ENCODE measurements at regions not wholly inside any gene's neighbourhood (a gene's known extent, or its start where the extent isn't known, plus 50 kb on each side); places are given as distances from the start of the nearest gene placed in this dataset.
"Not testable (repeated sequence)": the region's sequence is repeated elsewhere in the genome, so short reads cannot be mapped to it uniquely, and the experiment has no call there.

DNA sequence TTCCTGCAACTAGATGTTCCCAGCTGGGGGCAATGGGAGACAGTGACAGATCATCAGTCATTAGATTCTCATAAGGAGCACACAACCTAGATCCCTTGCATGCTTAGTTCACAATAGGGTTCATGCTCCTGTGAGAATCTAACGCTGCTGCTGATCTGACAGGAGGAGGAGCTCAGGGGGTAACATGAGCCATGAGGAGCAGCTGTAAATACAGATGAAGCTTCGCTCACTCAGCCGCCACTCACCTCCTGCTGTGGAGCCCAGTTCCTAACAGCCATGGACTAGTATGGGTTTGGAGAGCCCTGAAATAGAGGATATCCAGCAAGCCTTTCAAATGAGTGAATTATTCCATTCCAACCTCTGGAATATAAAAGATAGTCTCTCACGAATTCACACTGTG, 137.0 kb upstream of the NIPA1 start:
- not testable (repeated sequence) for TF ChIP-seq POLR2AphosphoS5, EP300 (IDR thresholded peaks at IDR 0.05)
- TF ChIP-seq, protein P1, sequence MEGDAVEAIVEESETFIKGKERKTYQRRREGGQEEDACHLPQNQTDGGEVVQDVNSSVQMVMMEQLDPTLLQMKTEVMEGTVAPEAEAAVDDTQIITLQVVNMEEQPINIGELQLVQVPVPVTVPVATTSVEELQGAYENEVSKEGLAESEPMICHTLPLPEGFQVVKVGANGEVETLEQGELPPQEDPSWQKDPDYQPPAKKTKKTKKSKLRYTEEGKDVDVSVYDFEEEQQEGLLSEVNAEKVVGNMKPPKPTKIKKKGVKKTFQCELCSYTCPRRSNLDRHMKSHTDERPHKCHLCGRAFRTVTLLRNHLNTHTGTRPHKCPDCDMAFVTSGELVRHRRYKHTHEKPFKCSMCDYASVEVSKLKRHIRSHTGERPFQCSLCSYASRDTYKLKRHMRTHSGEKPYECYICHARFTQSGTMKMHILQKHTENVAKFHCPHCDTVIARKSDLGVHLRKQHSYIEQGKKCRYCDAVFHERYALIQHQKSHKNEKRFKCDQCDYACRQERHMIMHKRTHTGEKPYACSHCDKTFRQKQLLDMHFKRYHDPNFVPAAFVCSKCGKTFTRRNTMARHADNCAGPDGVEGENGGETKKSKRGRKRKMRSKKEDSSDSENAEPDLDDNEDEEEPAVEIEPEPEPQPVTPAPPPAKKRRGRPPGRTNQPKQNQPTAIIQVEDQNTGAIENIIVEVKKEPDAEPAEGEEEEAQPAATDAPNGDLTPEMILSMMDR (IDR thresholded peaks at IDR 0.05), result not testable (repeated sequence)
